NCI-H2171 treated with DMSO at 0.1 percent for 48 hours (cell line): ENCODE measurements at regions not wholly inside any gene's neighbourhood (a gene's known extent, or its start where the extent isn't known, plus 50 kb on each side); places are given as distances from the start of the nearest gene placed in this dataset.

Experiments used
- DNase-seq: peaks from one replicate; lab custom pipeline; 2025; lab: John Stamatoyannopoulos, UW

DNA sequence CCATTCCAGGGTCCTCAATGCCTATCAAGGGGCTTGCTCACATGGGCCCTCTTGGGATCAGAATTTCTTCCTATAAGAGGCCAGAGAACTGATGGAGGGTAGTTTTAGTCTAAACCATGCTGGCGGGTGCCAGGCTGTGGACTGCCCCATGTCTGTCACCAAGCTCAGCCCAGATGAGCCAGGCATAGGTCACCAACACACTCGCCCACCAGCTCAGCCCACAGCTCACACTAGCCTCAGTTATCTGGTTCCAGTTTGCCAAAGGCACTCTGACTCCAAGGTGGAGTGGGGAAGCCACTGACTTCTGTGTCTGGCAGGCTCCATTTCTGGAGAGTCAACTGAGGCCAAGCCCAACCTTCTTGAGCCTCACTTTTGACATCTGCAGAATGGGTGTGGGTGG, 50.7 kb upstream of the INSYN1 start:
- DNase-seq, result no peak

DNA sequence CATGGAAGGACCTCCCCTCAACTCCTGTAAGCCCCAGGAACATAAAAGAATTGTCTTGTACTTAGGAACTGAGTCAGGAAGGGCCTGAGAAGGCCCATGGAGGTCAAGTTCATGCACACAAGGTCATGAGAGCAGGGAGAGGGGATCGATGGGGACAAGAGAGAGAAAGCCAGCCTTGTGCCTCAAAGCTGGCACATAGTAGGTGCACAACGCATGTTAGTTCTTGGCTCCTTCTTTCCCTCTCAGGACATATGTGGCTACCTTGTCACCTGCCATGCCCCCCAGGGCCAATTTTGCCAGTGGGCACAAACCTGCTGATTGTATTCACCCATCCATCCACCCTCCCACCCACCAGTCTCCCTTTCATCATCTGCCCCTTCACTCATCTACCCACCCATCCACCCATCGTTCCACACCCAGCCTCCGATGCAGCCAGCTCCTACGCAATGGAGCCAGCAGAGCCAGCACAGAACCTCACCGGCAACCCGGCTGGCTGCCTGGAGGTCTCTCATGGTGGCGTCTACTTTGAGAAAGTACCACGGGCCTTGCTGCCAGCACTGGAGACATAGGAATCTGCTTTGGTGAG, 52.4 kb upstream of the INSYN1 start:
- no peak for DNase-seq

DNA sequence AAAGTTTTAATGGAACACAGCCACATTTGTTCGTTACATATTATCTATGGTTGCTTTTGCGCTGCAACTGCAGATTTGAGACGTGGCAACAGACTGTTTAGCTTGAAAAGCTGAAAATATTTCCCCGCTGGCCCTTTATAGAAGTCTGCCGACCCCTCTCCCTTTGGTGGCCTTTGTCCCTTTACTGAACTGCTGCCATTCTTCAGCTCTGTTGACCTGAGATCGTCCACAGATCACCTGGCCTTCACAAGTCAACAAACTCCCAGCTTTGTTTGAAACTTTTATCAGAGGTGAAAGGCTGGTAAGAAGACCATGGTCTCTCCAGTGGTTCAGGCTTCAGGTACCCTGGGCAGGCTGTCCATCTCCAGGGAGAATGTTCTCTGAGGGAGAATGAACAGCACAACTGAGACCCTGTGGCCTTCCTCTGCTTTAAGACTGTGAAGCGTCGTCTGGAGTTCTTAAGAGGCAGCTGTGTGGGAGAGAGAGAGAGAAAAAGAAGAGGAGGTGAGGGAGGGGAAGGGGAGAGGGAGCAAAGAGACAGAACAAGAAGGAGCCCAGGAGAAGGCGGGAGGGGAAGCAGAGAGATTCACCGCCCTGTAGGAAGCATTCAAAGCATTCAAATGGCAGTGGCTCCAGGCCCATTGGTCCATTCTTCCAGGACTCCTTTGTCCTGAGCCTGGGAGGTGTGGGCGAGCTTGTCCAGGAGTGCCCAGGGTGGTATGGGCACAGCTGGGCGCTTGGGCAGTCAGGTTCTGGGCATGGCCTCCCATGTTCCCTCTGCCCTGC, 53.7 kb upstream of the INSYN1 start:
- no peak for DNase-seq

DNA sequence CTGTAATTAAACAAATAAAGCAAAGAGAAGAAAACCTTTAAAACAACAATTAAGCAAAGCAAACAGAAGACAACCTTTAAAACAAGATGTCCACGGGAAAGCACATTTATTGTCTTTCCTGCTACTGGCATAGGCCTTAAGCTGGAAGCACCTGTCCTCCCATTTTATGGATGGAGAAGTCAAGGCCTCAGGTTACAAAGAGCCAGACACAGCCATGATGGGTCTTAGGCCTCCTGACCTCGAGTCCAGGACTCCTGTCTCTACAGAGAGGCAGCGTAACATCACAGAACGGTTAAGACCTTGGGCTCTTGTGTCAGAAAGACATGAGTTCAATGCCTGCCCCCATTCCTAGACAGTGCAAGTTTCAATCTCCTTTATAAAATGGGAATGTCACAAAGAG, 54.7 kb upstream of the INSYN1 start:
- no peak for DNase-seq

DNA sequence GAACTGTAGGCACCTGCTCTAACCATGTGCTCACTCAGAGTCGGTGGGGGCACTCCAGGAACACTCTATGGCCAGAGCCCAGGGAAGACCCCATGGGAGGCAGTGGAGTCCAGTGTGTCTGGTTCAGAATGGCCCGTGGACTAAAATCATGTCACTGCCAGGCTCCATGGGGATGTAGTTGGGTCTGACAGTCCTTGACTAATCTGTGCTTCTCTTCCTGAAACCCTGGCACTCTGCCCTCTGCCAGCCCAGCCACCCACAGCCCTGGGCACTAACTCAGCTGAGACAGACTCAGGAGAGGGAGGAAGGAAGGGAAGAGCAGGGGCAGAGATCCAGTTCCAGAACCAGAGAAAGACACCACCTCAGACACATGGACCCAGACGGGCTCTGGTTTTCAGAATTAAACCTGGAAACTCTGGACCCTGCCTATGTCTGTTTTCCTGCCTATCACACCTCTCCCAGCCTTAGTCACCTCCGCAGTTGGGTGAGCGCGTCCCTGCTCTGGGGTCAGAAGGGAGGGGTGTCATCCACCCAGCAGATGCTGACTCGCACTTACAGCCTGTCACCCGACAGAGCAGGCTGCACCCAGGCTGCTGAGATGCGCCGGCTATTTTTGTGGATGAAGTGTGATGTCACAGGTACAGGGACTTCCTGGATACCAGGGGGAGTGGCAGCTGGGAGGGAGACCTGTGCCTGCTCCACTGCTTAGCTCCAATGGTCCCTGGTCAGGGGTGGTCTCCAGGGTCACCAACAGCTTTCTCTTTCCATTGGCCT, 56.8 kb upstream of the INSYN1 start:
- DNase-seq, result peak; percentile 39

DNA sequence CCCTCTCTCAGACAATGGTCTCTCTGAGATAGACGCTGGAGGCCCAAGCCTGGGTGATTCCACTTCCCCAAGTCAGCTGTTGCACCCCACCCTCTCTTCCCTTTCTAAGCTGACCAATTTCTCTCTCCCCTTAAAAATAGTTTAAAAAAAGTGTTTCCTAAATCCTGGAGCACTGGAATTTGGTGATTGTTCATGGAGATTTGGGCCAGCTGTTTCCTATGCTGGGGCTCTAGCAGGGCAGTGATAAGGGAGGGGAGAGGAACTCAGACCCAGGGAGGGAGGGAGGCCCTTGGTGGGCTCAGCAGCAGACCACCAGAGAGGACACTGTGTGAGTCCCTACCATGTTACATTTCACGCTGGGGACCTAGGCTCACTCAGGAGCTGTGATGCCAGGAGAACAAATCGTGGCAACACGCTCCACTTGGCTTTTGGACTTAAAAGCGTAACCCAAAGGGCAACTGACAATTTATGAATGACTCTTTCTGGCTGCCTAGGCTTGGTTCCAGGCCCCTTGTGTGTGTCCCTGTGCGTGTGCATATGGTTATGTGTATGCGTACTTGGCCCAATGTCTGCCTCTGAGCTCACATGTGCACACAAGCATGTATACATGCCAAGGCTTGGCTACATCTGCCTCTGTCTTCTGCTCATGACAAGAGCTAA, 59.8 kb upstream of the INSYN1 start:
- no peak for DNase-seq

DNA sequence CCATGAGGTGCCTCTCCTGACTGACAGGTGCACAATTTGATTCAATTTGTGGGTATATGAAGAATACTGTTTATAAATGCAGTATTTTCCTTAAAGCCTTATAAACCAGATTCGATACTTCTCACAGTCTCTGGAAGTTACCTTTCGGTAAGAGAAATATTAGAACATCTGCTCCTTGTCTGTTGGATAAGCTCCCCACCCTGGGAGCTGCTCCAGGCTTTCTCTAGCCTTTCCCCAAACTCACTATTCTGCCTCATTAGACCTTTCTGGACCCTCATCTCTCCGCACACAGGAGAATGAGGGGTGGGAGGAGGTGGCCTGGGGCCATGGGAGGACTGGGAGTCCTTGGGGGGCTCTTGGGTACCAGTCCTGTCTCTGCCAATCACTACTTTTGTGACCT, 59.8 kb upstream of the TBC1D21 start:
- no peak for DNase-seq

DNA sequence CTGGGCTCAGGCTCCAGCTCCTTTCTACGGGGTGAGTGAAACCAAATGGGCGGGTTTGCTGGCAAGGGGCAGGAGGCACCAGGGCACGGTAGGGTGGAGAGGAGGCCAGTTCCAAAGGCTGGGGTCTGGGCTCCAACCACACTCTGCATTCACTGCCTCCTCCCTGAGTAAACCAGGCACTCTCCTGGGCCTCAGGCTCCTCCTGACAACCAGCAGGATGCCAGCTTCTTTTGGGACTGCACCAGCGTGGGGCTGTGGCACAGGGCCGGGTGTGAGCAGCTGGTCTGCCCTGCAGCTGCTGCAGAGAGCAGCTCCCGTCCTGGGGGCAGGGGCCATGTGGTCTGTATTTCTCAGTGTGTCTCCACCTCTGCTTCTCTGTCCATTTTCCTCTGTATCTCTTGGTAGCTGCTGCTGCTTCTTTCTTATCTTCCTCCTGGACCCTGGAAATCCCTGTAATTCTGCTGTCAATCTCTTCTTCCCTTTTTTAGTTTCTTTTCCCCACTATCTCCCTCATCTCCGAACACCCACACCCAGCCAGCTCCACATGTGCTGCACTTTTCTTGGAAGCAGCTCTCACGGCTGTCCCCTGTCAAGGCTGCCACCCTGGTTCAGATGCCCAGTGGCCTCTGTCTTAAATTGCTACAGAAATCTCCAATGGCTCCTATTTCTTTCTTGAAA, 54.9 kb upstream of the TBC1D21 start:
- DNase-seq, result peak; percentile 34

DNA sequence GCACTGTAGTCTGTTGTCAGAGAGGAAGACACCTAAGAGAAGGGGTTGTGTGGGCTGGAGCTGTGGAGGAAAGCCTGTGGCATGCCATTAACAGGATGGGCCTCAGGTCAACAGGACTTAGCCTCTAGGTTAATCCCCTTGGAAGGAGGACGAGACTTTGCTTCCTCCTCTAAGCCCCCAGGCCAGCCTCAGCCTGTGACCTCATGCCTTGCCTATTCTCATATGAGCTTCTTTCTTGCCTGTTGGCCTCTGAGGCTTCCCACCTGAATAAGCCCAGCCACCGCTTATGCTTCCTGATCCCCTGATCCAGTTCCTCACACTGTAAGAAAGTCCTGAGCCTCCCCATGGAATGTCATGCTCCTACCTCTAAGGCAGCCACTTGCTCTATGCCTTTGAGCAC, 52.2 kb upstream of the TBC1D21 start:
- DNase-seq, result no peak

DNA sequence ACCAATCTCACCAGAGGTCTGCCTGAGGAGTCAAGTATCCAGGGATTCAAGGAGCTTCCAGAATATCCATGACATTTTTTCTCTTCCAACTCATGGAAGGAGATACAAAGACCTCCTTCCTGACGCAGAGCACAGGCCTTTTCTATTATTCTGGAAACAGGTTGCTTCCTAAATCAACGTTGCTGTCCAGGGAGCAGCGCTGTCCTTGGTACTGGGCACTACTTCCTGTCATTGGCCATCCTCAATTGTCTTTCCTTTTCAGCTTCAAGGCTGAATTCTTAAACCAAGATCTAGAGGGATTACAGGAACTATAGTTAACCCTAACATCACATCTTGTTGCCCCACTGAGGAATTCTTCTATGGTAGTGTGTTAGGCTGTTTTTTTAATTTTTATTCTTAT, 50.4 kb upstream of the TBC1D21 start:
- no peak for DNase-seq
